DMS79 (cell line): ENCODE measurements at regions not wholly inside any gene's neighbourhood (a gene's known extent, or its start where the extent isn't known, plus 50 kb on each side); places are given as distances from the start of the nearest gene placed in this dataset.

Experiments
- DNase-seq: peaks from one replicate; lab custom pipeline; 2025; lab: John Stamatoyannopoulos, UW

DNA sequence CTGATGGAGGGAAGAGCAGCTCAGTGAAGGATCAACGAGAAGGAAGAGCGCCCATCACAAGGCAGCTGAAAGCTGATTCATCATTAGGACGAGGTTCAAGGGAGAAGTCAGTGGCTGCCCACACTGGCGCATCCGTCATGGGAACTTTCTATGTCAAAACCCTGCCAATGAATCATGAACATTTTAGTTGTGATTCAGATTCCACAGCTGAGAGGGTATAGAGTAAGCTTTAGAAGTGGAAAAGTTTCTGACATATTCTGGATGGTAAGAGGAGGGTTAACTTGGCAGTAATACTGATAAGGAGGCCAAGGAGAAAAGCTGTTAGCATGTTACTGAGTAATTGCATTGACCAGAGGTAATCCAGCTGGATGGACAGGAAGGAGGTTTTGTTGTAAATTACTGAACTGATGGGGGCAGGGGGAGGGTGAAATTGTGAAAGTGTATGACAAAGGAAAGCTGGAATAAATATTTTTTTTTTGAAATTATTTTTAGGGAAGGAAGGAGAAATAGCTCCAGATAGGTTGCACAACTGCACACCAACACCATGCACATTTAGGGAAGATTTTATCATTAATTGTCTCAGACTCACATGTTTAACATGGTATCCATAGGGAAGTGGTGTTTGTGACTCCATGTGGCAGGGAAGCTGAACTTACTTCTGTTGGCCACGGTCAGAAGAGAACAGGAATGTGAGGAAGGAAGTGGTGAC lies 78.3 kb upstream of the NRP1 start:
- no peak for DNase-seq

GRCh38 chr10:33412241-33412640 lies 77.8 kb upstream of the NRP1 start:
- DNase-seq = no peak

GRCh38 chr10:33410860-33411234 lies 76.4 kb upstream of the NRP1 start:
- DNase-seq = no peak

GRCh38 chr10:33410096-33410859 lies 75.8 kb upstream of the NRP1 start:
- DNase-seq = no peak

GRCh38 chr10:33406596-33406995 lies 72.1 kb upstream of the NRP1 start:
- DNase-seq = no peak

DNA sequence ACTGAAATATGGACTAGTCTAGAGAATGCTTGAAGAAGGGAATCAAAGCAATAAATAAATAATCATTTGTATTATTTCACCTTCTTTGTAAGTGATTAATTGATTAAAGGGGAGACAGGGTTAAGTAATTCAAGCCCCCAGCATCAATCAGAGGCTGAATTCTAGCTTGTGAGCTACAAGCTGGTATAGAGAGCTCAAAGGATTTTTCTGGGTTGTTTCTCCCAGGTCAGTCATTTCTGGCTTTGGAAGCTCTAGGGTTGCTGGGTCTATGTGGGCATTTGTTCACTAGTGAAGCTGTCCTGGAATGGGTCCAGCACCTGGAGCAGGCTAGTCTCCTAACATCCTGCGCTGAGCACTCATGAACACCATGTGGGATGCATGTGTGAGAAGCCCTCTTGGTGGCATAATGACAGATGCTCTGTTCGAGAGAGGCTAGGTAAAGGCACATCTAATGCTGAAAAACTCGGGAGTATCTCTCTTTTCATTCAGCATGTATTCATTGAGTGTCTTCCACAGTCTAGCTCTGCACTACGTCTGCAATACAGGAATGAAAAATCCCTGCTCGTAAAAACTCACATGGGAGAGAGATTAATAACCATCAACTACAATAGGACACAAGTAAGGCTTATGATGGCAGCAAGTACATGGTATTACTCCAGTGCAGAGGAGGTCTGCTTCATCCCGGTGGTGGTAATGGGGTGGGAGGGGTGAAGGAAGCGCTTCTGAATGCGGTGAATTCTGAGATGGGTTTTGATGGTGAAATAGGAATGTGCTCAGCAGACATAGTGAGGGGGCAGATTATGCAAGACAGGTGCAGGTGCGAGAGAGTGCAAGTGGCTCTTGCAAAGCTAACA lies 68.0 kb upstream of the NRP1 start:
- no peak for DNase-seq

GRCh38 chr10:33401300-33401699 lies 66.8 kb upstream of the NRP1 start:
- DNase-seq = no peak

DNA sequence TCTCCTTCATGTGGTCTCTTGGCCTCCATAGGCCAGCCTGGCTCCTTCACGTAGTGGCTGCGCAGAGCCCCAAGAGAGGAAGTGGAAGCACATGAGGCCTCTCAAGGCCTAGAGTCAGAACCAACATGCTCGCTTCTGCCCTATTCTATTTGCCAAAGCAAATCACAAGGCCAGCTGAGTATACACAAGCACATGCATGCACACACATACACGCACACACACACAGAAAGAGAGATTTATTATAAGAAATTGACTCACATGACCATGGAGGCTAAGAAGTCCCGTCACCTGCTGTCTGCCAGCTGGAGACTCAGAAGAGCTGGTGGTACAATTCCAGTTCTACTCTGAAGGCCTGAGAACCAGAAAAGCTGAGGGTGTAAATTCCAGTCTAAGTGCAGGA lies 64.3 kb upstream of the NRP1 start:
- no peak for DNase-seq

- DNase-seq = no peak
Measured at GRCh38 chr10:33396938-33397337, 62.5 kb upstream of the NRP1 start.

- no peak for DNase-seq
Measured at GRCh38 chr10:33396279-33396678, 61.8 kb upstream of the NRP1 start.

- no peak for DNase-seq
Measured at GRCh38 chr10:33395201-33395600, 60.7 kb upstream of the NRP1 start.

DNA sequence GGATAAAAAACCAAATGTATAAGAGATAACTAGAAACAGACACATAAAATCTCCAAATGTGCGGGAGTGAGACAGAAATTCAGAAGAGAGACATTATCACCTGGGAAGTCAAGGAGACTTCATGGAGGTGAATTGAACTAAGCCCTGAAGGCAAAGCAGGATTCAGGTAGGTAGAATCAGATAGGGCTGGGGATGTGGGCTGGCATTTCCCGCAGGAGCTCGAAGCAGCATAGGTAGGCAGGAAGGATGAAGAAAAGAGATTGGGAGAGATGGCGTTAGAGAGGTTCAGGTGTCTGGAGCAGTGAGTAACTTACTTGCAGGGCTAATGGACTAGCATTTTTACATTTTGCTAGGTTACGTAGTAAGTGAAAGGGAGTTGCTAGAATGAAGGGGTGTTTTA lies 58.2 kb upstream of the NRP1 start:
- DNase-seq = no peak

- DNase-seq = no peak
Measured at GRCh38 chr10:33391611-33392465, 57.4 kb upstream of the NRP1 start.

- DNase-seq = no peak
Measured at GRCh38 chr10:33390046-33390445, 55.6 kb upstream of the NRP1 start.

DNA sequence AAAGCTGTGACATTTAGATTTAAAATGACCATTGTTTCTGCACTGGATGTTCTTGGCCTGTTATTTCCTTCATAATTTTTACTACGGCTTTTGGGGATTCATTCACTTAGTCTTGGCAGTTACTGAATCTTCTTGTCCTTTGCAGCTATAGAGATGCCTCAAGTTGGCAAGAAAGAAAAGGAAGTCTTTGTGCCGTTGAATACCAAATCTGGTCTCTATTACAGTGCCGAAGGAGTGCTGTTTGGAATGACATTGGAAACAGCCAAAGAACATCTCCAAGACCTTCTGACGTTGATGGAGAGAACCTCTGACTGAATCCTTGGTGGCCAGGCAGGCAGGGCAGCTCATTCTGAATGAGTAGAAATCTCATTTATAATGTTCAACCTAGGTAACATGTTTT lies 54.3 kb upstream of the NRP1 start:
- DNase-seq = no peak

DNA sequence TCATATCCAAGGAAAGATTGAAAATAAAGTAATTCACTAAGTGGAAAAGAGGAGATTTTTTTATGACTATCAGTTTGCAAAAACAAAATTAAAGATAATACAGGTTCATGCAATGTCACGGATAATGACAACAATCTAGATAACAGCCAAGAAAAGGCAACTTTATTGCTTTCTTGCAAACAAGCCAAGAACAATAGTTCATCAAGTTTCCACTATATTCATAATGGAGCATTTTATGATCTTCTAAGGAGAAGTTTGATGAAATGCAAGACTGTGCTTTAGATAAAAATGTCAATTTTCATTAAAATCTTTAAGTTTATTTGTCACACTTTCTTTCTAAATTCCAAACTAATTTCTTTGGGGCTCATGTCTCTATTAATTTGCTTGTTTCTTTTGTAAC lies 53.9 kb upstream of the NRP1 start:
- DNase-seq = no peak

DNA sequence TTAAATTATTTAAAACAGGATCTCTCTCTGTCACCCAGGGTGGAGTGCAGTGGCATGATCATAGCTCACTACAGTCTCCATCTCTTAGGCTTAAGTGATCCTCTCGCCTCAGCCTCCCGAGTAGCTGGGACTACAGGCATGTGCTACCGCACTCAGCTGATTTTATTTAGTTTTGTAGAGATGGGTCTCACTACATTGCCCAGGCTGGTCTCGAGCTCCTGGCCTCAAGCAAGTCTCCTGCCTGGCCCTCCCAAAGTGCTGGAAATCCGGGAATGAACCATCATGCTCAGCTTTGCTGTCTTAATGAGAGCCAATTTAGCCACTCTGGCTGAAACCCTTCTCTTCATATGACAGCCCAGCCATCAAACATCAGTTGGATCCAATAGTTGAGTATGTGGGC lies 53.3 kb upstream of the NRP1 start:
- DNase-seq = no peak

DNA sequence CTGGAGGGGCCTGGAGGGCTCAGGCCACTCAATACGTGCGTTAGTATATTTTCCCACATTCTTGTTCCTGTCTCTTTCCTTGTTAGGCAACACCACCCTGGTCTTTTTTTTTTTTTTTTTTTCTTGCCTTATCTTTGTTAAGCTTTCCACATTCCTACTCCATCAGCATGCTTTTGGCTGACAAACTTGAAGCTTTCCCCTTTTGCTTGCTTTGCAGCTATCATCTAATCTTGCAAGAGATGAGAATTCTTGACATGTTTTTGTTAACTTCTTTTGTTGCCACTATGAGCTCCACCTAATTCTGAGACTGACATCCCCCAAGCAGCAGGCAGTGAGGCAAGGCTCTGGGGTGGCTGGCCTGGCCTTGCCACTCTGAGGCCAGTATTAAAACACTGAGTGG lies 52.5 kb upstream of the NRP1 start:
- no peak for DNase-seq

- no peak for DNase-seq
Measured at GRCh38 chr10:33385686-33386085, 51.2 kb upstream of the NRP1 start.

- DNase-seq = no peak
Measured at GRCh38 chr10:33385015-33385414, 50.5 kb upstream of the NRP1 start.
